BJ (cell line): ENCODE measurements at regions not wholly inside any gene's neighbourhood (a gene's known extent, or its start where the extent isn't known, plus 50 kb on each side); places are given as distances from the start of the nearest gene placed in this dataset.

Experiments used
- CTCF ChIA-PET: fragments of 350-600 bp; formaldehyde crosslinking; extraction: SDS; loops from one replicate; lab custom pipeline; 2021; ENCODE audit warnings: antibody characterized with exemption, inconsistent platforms; lab: Yijun Ruan, JAX
- POLR2A ChIA-PET: fragments of 300-600 bp; sonication (Branson Sonifier 250); formaldehyde crosslinking; extraction: SDS; loops from one replicate; lab custom pipeline; 2021; ENCODE audit warnings: antibody characterized with exemption; lab: Charles Lee
- DNase-seq: peaks from one replicate; pipeline ENCODE4 v3.0.0-alpha.2; 2011; ENCODE audit warnings: low read depth
- H3K27me3 ChIP-seq: 2 replicates; pipeline ENCODE4 v1.6.0; 2011; ENCODE audit warnings: low read length; ENCODE audit not compliant: control insufficient read depth, insufficient read depth
- H3K36me3 ChIP-seq: 2 replicates; pipeline ENCODE4 v1.5.1; 2011; ENCODE audit warnings: low read length; ENCODE audit not compliant: control insufficient read depth, insufficient read depth
- H3K4me3 ChIP-seq: 2 replicates; pipeline ENCODE4 v1.5.1; 2011; ENCODE audit warnings: low read depth, mild to moderate bottlenecking, control low read depth, low read length
- TF ChIP-seq, protein P1 (sequence below): IDR thresholded peaks from 2 replicates; pipeline ENCODE4 v1.5.1; 2011; ENCODE audit warnings: low read depth, mild to moderate bottlenecking, control low read depth, inconsistent platforms, low read length, moderate library complexity; ENCODE audit not compliant: insufficient read depth

DNA sequence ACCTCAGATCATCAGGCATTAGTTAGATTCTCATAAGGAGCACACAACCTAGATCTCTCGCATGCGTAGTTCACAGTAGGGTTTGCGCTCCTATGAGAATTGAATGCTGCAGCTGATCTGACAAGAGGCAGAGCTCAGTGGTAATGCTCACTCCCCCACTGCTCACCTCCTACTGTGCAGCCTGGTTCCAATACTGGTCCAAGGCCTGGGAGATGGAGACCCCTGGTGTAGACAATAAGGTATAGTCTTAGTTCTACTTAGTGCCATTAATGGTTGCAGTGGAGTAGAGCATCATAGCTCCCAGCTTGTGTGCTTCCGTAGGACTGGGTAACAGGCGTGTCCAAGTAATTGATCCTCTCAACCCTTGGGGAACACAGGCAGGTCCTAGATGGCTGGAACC lies 70.4 kb upstream of the ANKRD55 start:
- DNase-seq = no peak
- H3K27me3 ChIP-seq = no peaks in the 10 kb centered on the region
- TF ChIP-seq, protein P1, sequence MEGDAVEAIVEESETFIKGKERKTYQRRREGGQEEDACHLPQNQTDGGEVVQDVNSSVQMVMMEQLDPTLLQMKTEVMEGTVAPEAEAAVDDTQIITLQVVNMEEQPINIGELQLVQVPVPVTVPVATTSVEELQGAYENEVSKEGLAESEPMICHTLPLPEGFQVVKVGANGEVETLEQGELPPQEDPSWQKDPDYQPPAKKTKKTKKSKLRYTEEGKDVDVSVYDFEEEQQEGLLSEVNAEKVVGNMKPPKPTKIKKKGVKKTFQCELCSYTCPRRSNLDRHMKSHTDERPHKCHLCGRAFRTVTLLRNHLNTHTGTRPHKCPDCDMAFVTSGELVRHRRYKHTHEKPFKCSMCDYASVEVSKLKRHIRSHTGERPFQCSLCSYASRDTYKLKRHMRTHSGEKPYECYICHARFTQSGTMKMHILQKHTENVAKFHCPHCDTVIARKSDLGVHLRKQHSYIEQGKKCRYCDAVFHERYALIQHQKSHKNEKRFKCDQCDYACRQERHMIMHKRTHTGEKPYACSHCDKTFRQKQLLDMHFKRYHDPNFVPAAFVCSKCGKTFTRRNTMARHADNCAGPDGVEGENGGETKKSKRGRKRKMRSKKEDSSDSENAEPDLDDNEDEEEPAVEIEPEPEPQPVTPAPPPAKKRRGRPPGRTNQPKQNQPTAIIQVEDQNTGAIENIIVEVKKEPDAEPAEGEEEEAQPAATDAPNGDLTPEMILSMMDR = no peak
- CTCF ChIA-PET = interaction anchor here (1.1 to 4.8 kb wide), 2 partner anchors 8 to 13 kb away, joined by 5 to 25 read pairs; no protein-coding TSS in a partner anchor
- no peak overlapping the region for H3K4me3 ChIP-seq
- no peaks in the 10 kb centered on the region for H3K36me3 ChIP-seq
- POLR2A ChIA-PET = no interaction called here

- no peak overlapping the region for H3K4me3 ChIP-seq
- ChIA-PET CTCF (interaction anchor here (1.3 to 4.8 kb wide), 2 partner anchors 12 to 15 kb away, joined by 3 to 25 read pairs; no protein-coding TSS in a partner anchor), POLR2A (no interaction called here)
- no peak for DNase-seq
- TF ChIP-seq, protein P1 = no peak
- no peaks in the 10 kb centered on the region for H3K27me3 ChIP-seq
- H3K36me3 ChIP-seq = no peaks in the 10 kb centered on the region
These were observed 68.9 kb upstream of the ANKRD55 start for GRCh38 chr5:56302027-56302426.

- DNase-seq = no peak
- POLR2A ChIA-PET = no interaction called here
- TF ChIP-seq, protein P1 = no peak
- H3K27me3 ChIP-seq = no peaks in the 10 kb centered on the region
- CTCF ChIA-PET = no interaction called here
- no peaks in the 10 kb centered on the region for H3K36me3 ChIP-seq
- H3K4me3 ChIP-seq = no peak overlapping the region
These were observed 67.9 kb upstream of the ANKRD55 start for GRCh38 chr5:56301069-56301468.

DNA sequence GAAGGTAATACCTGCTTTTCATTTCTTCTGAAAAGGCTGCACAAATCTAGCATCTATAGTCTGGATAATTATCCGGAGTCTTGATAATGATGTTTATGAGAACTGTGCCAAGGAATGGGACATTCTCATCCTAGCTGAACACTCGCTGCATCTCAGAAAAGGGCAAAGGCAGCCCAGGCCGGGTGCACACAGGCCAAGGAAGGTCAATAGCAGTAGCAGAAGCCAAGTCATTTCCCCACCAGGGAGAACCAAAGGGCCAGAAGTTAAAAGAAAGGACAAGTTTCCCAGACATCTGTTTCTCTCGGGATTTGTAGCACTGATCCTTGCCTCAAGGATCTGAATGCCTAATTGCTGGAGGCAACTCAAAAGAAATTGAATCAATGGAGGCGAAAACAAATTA lies 66.1 kb upstream of the ANKRD55 start:
- DNase-seq = no peak
- H3K27me3 ChIP-seq = no peaks in the 10 kb centered on the region
- H3K4me3 ChIP-seq = no peak overlapping the region
- TF ChIP-seq, protein P1 = no peak
- ChIA-PET POLR2A (no interaction called here), CTCF (no interaction called here)
- H3K36me3 ChIP-seq = no peaks in the 10 kb centered on the region

GRCh38 chr5:56298336-56299090 lies 65.4 kb upstream of the ANKRD55 start:
- no peak for DNase-seq
- Histone ChIP-seq H3K36me3 (no peaks in the 10 kb centered on the region), H3K27me3 (no peaks in the 10 kb centered on the region), H3K4me3 (no peak overlapping the region)
- TF ChIP-seq, protein P1 = no peak
- ChIA-PET POLR2A (no interaction called here), CTCF (no interaction called here)
